HG03064 (cell line): ENCODE measurements at regions not wholly inside any gene's neighbourhood (a gene's known extent, or its start where the extent isn't known, plus 50 kb on each side); places are given as distances from the start of the nearest gene placed in this dataset.

ENCODE experiments used
- ATAC-seq: cut with Tn5 transposase; IDR thresholded peaks from one replicate; pipeline ENCODE4 v1.9.1; 2021; ENCODE audit warnings: low read depth; ENCODE audit not compliant: unreplicated experiment

DNA sequence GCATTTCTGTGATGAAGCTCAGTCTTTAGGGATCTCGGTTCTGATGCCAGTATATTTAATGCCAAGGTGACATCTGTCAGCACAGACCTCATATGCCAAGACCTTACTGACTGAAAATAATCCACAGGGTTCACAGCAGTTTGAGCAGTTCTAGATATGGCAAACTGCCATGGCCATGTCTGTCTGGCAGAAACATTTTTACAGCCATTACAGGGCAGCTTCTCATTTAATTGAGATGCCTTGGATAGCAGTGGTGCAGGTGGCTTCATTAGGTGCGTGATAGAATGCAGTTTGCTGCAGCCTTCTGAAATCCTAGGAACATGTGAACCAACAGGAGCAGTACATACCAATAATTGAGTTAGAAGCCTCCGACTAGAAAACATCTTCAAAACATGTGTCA is 510.6 kb downstream of the XIRP2 start:
- no peak for ATAC-seq

DNA sequence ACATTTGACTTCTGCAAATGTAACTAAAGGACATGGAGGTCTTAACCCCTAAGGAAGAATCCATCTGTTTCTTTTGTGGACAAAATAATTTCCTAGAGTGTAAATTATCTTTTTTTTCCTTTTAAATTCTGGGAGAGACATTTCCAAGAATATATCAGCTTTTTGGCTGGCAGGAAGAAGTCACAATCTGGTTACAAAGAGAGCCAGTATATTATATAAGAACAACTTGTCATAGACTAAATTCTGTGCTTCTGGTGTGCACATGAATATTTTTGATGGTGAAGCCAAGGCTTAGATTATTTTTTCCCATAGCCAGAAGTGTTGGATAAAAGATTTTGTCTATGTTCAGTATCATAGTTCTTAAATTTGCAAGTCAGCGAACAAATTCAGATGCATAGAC is 500.6 kb downstream of the XIRP2 start:
- ATAC-seq = no peak

DNA sequence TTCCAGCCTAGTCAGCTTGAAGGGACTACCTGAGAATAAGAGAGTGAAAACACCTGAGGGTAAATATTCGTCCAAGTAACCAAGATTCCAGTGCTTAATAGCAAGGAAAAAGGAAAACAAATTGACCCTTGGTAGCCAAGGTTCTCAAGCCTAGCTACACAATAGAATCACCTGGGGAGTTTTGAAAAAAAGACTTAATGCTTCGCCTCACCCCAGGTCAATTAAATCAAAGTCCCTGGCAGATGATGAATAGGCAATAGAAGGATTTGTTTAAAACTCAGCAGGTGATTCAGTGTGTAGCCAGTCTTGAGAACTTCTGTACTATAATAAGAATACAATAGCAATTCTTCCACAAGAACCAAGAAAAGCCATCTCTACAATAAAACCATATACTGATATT is 500.2 kb downstream of the XIRP2 start:
- no peak for ATAC-seq

DNA sequence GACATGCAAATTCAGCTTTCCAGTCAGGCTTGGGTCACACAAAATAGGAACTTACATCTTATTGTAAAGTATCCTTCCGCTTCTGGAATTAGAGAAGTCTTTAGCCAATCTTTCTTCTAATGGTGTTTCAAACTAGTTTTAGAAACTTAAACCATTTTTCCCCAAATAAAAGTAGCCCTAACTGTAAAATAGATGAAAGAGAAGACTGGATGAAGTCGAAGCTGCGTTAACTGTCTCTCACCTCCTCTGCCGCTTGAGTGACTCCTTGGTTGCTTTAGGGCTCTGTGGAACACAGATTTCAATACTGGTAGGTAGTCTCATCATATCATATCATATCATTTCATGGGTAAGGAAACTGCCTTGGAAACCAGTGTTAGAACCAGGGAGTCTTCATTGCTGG is 498.4 kb downstream of the XIRP2 start:
- ATAC-seq = no peak

DNA sequence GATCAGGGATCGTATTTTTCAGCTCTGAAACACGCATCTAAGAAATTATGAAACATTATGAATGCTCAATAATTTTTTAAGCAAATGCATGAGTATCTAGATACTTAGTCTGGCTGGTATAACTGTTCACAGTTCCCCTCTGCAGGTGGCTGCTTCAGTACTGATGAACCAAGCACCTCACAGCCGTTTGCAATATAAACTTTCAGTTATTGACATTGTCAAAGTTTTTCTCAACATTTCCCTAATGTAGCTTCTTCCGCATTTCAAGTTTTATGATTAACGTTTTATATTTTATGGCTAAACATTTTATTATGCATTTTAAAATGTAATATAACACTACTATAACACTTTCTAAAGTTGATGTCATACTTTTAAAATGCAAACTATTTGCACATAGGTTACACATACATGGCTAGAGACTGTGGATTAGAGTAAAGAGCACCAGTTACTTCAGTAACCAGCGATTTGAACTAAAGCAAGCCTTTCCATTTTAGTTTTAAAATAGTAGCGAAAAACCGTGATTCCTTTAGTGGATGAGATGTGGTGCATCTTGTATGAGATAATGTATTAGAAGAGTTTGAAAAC is 495.4 kb downstream of the XIRP2 start:
- no peak for ATAC-seq

DNA sequence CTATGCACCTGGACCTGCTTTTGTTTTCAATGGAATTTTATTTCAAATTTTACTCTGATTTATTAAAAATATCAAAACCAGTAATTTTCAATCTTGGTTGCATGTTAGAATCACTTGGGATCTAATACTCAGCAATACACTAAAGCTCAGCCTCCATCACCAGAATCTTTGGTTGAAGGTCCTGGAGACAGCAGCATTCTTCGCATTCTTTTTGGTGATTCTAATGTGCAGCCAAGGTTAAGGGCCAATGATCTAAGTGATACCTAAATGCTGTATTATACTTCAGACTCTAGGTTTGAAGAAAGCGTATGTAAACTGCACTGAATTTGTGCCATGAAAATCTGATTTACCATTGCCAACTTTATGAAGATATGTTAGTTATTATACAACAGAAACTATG is 493.1 kb downstream of the XIRP2 start:
- no peak for ATAC-seq

DNA sequence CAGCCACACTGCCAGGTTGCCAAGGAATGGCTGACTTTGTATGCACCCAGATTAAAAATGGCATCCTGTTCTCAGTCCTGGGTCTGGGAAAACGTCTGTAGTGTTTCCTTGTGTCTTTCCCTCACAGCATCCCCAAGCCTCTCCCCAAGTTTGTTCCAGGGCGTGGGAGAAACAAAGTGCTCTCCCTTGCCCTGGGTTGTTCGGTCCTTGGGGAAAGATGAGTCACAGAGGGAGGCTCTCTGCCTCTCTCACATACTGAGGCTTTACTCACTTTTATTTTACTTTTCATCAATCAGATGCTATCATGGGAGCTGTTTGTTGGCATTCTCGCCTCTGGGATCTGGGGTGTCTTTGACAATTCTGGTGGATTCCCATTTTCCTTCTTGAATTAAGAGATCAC is 492.3 kb downstream of the XIRP2 start:
- no peak for ATAC-seq

DNA sequence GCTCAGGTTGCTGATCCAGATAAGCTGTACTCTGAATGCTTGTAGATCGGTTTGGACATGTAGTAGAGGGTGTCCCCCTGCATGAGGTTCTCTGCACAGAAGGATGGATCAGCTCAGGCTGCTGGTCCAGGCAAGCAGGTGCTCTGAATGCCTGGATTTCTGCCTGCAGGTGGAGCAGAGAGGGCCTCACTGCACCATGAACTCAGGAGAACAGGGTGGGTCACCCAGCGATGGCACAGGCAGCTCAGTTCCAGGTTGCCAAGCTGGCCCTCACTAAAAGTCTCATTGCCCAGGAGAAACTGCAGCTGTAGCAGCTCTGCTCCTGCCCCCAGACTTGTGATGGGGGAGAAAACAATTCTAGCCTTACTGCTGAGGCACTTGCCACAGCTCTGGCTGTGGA is 491.8 kb downstream of the XIRP2 start:
- no peak for ATAC-seq

DNA sequence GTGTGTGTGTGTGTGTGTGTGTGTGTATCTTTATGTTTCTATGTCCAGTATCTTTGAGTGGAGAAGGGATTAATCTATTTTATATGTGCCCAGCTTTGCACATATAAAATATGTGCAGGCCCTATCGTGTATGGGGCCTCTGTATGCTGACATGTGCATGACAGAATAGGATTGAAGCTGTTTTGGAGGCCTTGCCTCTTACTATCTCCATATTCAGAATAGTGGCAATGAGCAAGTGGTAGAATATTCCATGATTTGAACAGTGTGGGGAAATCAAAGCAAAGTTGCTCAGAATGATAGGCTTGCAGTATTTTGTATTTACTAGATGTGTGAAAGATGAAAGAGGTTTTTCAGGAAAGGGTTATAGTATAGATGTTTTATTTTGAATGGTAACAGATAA is 480.8 kb downstream of the XIRP2 start:
- no peak for ATAC-seq

DNA sequence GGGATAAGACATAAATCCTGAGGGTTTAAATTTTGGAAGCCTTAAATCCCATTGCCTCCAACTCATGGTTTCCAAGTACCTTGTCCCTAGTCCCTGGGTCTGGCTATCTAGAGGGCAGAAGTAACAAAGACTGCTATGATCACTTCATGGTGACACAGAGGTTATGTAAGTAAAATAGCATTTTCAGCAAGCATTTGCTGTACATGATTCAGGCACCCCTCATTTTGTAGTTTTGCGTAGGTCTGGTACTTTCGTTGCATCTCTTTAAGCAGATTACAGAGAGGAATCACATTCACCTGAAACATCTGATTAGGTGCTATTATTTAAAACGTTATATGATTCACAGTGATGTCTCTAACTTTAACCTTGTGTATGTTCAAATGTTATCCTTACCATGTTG is 480.1 kb downstream of the XIRP2 start:
- ATAC-seq = no peak

DNA sequence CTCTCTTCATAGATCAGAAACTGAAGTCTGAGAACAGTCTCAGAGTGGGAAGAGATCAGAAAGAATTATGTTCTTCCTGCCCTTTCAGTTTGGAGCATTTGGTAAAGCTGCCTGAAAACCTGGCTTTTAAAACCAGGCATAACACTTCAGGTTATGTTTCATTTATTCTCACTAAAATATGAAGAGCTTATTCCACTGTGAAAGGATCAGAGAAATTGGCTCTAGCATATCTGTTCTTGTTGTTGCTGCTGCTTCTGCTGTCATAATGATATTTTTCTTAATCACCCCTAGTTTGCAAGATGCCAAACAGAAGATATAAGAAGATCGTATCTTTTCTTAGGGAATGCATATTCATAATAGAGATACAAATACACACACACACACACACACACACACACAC is 476.9 kb downstream of the XIRP2 start:
- ATAC-seq = no peak

DNA sequence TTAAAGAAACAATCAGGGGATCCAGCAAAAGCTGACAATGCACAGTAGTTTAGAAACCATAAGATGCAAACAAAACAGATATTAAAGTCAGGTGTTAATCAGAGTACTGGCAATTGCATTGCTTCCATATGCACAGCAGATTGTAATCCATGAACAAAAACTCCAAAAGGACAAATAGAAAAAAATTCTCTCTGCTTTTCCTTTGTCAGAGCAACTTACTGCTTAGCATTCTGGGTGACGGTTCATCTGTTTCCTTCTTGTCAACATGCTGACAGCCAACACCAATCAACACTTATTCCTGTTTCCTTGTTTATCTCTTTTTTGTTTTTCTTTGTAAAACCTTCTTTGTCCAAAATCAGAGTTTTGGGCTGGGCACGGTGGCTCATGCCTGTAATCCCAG is 473.1 kb downstream of the XIRP2 start:
- ATAC-seq = no peak

DNA sequence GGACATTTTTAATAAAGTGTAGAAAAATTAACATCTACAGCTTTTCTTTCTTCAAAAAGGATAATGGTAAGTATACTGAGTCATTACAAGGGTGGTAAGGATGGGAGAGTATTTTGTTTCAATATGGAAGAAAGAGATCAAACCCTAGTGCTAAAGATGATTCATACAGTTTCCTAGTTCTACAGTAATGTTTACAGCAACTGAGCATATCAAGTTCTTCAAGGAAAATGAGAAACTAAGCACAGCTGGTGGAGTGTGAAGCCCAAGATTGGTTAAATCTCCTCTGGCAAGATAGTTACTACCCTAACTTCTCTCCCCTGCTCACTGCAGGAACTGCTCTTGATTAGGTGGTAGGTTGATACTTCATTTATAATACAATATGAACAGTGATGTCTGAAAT is 467.5 kb downstream of the XIRP2 start:
- no peak for ATAC-seq

DNA sequence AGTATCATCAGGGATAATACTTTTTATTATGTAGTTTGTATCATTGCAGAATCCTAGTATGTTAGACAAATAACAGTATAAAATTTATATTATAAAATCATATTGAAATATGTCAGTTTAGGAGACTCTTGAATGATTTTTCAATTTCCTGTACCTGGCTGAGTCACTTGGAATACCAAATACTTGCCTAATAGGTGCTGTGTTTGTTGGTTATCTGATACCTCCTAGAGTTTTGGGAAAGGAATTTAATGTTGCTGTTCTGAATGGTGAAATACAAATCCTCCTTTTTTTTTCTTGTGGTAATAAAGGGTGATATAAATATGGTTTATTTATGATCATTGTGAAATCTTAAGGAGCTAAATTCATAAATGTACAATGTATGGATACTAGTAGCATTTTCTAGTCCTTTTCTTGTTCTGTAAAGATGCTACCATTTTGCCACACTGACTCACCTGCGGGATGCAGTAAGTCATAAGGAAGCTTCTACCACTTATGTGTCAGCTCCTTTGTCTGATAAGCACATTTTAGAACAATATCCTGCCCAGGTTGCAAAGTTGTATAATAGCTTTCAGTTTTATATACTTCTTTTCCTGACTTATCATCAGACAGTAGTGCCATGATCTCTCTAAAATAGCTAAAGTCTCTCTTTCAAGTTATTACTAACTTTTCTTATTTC is 465.5 kb downstream of the XIRP2 start:
- no peak for ATAC-seq

DNA sequence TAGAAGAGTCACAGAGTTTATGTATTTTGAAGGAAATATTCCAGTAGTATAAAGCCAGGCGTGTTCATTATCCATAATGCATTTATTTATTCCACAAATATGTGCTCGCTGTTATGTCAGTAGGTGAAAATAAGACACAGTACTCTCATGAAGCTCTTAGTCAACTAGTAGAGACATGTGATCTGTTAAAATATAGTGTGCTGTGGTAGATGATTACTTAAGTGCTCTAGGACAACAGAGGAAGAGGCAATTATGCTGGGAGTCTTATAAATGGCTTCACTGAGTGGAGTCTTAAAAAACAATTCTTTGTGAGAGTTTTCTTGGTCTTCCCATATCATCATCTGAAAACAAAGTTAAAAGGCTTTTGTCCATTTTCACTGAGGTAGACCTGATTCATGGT is 457.3 kb downstream of the XIRP2 start:
- ATAC-seq = no peak

DNA sequence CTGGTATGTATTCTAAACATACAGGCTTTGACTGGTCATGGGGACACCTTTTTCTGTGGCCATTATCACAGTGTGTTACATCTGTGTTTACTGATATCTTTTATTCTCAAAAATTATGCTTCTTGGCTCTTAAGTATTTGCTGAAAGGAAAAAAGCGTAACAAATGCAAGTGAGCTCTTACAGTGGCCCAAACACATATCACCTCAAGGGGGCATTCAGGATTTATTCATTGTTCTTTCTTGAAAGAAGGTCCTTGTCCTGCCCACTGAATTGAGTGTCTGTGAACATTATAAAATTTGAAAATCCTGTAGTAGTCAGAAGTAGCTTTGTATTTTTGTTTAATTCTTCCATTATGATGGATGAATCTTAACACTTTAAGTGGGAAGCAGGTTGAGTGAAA is 454.5 kb downstream of the XIRP2 start:
- no peak for ATAC-seq

DNA sequence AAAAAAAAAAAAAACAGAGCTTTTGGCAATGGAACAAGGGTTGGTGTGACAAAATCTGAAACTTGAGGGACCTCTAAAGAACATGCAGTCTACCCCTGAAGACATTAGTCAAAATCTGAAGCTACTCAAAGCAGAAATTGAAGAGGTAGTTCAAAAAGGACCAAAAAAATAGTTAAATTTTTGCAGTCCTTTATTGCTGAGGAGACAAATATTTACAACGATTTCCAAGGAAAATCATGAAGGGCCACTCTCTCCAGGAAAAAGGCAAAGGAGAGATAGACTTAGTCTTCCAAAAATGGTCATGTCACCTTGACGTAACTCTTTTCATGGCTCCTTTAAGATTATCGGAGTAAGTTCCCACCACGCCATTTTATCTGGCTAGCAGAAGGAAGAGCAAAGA is 452.0 kb downstream of the XIRP2 start:
- ATAC-seq = no peak

DNA sequence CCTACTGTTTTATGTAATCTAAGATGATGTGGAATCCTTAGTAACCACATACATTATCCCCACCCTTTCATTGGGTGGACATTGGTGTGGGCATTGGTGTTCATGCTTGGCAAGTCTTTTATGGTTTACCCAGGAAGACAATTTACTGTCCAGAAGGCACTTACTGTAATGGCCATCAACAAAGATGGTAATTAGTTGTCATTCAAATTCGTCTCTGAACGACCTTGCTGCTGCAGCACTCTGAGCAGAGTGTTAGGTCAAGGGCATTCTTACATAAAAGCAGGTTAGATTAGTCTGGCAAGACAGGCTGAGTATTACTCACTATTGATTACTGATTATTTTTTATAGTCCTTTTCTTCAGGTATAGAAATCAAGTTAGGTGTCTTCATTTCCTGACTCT is 447.9 kb downstream of the XIRP2 start:
- no peak for ATAC-seq

DNA sequence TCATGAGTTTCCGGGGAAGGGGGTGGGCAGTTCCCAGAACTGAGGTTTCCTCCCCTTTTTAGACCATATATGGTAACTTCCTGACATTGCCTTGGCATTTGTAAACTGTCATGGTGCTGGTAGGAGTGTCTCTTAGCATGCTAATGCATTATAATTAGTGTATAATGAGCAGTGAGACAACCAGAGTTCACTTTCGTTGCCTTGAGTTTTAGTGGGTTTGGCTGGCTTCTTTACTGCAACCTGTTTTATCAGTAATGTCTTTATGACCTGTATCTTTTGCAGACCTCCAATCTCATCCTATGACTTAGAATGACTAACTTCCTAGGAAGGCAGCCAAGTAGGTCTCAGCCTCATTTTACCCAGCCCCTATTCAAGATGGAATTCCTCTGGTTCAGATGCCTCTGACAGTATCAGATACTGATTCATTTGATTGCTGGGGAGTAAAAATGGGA is 447.3 kb downstream of the XIRP2 start:
- no peak for ATAC-seq

DNA sequence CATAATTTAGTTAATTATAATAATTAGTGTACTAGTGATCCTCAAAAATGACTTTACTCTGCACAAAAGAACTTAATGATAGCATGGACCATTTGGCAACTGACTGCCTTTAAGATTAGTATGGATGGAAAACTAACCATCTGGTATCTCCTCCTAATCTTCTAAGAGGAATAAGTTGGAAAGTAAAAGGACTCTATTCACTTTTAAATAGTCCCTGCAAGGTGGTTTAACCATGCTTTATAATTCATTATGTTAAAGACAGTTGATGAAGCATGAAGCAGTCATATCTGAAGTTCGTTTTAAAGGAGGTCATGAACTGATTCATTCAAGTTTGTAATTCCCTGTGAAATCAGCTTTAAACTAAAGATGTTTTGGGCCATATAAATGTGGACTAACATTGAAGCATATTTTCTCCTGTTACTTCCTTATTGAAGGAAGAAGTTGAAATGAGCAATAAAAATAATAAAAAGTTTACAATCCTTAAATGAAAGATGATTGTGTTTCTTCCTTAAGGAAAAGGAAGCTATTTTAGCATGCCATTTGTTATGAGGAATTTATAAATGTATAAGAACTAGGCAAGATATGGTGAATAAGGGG is 446.0 kb downstream of the XIRP2 start:
- no peak for ATAC-seq

DNA sequence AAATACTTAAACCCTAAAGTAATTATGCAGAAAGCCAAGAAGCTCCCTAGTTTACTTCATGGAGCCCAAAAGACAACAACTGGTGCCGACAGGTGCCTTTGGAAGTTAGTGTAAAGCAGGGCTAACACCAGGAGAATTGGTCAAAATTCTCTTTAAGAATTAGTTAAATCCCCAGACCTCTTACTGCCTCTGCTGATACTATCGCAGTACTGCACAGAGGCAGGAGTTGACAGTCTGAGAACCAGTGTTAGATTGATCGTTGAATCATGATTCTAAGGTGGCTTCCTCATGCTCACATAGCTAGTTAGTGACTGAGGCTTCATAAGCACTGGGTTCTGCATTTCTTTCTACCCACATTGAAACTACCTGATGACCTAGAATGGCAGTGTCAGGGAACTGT is 445.0 kb downstream of the XIRP2 start:
- ATAC-seq = no peak

DNA sequence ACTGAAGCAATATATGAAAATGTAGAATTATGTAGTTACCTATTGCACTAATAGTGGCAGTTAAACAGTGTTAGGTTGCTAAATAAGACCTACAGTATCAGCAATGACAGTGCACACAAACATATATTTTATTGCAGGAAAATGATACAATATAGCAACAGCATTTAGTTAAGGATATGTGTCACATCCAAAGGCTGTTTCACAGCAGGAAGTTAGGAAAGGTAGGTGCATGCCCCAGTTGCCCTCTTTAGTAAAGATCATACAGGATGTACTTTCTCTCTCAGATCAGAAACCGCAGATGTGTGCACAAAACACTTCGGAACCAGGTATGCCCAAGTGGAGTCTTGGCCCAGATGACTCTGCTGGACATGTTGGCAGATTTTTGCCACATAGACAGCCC is 444.1 kb downstream of the XIRP2 start:
- no peak for ATAC-seq
